Prostate gland (tissue), 2 donors: ENCODE measurements at regions not wholly inside any gene's neighbourhood (a gene's known extent, or its start where the extent isn't known, plus 50 kb on each side); places are given as distances from the start of the nearest gene placed in this dataset.

ENCODE experiments used
- DNase-seq: peaks from one replicate; pipeline ENCODE4 v3.0.0-alpha.2; 2019; ENCODE audit warnings: low spot score
- H3K27ac ChIP-seq, 2 donors: fragments of 200-600 bp; sonication (generic); 2 replicates each; pipeline ENCODE4 v1.5.1; 2017 to 2019
- H3K27me3 ChIP-seq: fragments of 200-600 bp; sonication (generic); replicated peaks from 2 replicates; pipeline ENCODE4 v1.5.1; 2019; ENCODE audit not compliant: insufficient read depth
- H3K36me3 ChIP-seq, 2 donors: fragments of 200-600 bp; sonication (generic); 1 replicate in 1 of 2; 2 replicates in 1 of 2; pipeline versions ENCODE4 v1.5.1 to v1.8.1; 2017 to 2019
- H3K4me1 ChIP-seq: fragments of 200-600 bp; sonication (generic); replicated peaks from 2 replicates; pipeline ENCODE4 v1.5.1; 2019
- H3K4me3 ChIP-seq, 2 donors: fragments of 200-600 bp; sonication (generic); 2 replicates each; pipeline ENCODE4 v1.5.1; 2017 to 2019
- H3K9me3 ChIP-seq: fragments of 200-600 bp; sonication (generic); 2 replicates; pipeline ENCODE4 v1.5.1; 2017
- CTCF ChIP-seq, 4 experiments: fragments of 200-600 bp in 2 of 4; fragments of 450-650 bp in 2 of 4; sonication (generic) in 2 of 4; IDR thresholded peaks; 1 replicate in 3 of 4; 2 replicates in 1 of 4; pipeline ENCODE4 v1.5.1; 2016 to 2019; ENCODE audit warnings: antibody characterized with exemption in 4 of 4, mild to moderate bottlenecking in 2 of 4, moderate library complexity in 2 of 4
- POLR2A ChIP-seq: fragments of 450-650 bp; IDR thresholded peaks from one replicate; pipeline ENCODE4 v1.6.1; 2016; ENCODE audit warnings: antibody characterized with exemption, mild to moderate bottlenecking
- POLR2AphosphoS5 ChIP-seq: sonication (generic); formaldehyde crosslinking; IDR thresholded peaks from one replicate; pipeline ENCODE4 v1.6.1; 2017; ENCODE audit warnings: antibody characterized with exemption
- WGBS: methylation state at CpG from one replicate; pipeline ENCODE4 v1.1.5; 2018; 5-methylcytosine and 5-hydroxymethylcytosine counted together
- intact Hi-C: fragments of 100-400 bp; cut with DNase I; formaldehyde crosslinking; loops from one replicate; pipeline ENCODE4 v1.14.2; 2022

GRCh38 chr1:194903524-194903923, 1704.7 kb downstream of the KCNT2 start:
- Histone ChIP-seq H3K4me1 (no peaks in the 10 kb centered on the region), H3K27me3 (no peaks in the 10 kb centered on the region), H3K4me3 (no peak overlapping the region), H3K9me3 (no peaks in the 10 kb centered on the region), H3K36me3 (no peaks in the 10 kb centered on the region), H3K27ac (no peak overlapping the region)
- TF ChIP-seq POLR2A, result no peak
- TF ChIP-seq CTCF (IDR thresholded peaks at IDR 0.05), result no peak
- TF ChIP-seq POLR2AphosphoS5, result no peak
- no peak for DNase-seq
- WGBS, result 84% methylated on average over 4 of the region's 4 CpGs
- intact Hi-C loops, result no loop called here

GRCh38 chr1:194889310-194889709, 1702.9 kb upstream of the B3GALT2 start:
- intact Hi-C loops, result no loop called here
- 79% methylated on average over 3 of the region's 3 CpGs for WGBS
- H3K27ac ChIP-seq, result no peak overlapping the region
- DNase-seq, result no peak
- TF ChIP-seq CTCF (IDR thresholded peaks at IDR 0.05) (no peak), POLR2A (no peak), POLR2AphosphoS5 (no peak)
- no peaks in the 10 kb centered on the region for H3K4me1 ChIP-seq
- no peaks in the 10 kb centered on the region for H3K27me3 ChIP-seq
- no peak overlapping the region for H3K4me3 ChIP-seq
- no peaks in the 10 kb centered on the region for H3K36me3 ChIP-seq
- H3K9me3 ChIP-seq, result no peaks in the 10 kb centered on the region

- no peaks in the 10 kb centered on the region for H3K4me1 ChIP-seq
- intact Hi-C loops, result no loop called here
- WGBS, result 79% methylated on average over 2 of the region's 2 CpGs
- H3K9me3 ChIP-seq, result no peaks in the 10 kb centered on the region
- no peak overlapping the region for H3K27ac ChIP-seq
- TF ChIP-seq CTCF (IDR thresholded peaks at IDR 0.05), result no peak
- no peak for TF ChIP-seq POLR2AphosphoS5
- no peak for TF ChIP-seq POLR2A
- H3K27me3 ChIP-seq, result no peaks in the 10 kb centered on the region
- no peaks in the 10 kb centered on the region for H3K36me3 ChIP-seq
- no peak overlapping the region for H3K4me3 ChIP-seq
- DNase-seq, result no peak
Observed at GRCh38 chr1:194870860-194871259, 1684.4 kb upstream of the B3GALT2 start.

GRCh38 chr1:194866153-194866552, 1679.7 kb upstream of the B3GALT2 start:
- WGBS, result 4% methylated on average over 1 of the region's 1 CpG
- no peaks in the 10 kb centered on the region for H3K36me3 ChIP-seq
- H3K4me1 ChIP-seq, result no peaks in the 10 kb centered on the region
- intact Hi-C loops, result no loop called here
- TF ChIP-seq POLR2A (no peak), POLR2AphosphoS5 (no peak), CTCF (IDR thresholded peaks at IDR 0.05) (no peak)
- H3K4me3 ChIP-seq, result no peak overlapping the region
- no peaks in the 10 kb centered on the region for H3K9me3 ChIP-seq
- H3K27me3 ChIP-seq, result no peaks in the 10 kb centered on the region
- H3K27ac ChIP-seq, result no peak overlapping the region
- DNase-seq, result no peak

- no peaks in the 10 kb centered on the region for H3K4me1 ChIP-seq
- no peaks in the 10 kb centered on the region for H3K27me3 ChIP-seq
- intact Hi-C loops, result no loop called here
- H3K4me3 ChIP-seq, result no peak overlapping the region
- H3K27ac ChIP-seq, result no peak overlapping the region
- H3K9me3 ChIP-seq, result no peaks in the 10 kb centered on the region
- no peak for DNase-seq
- WGBS, result 68% methylated on average over 4 of the region's 4 CpGs
- H3K36me3 ChIP-seq, result no peaks in the 10 kb centered on the region
- TF ChIP-seq POLR2AphosphoS5, result no peak
Observed at GRCh38 chr1:194865383-194865782, 1679.0 kb upstream of the B3GALT2 start.
